ENCODE measurements at regions not wholly inside any gene's neighbourhood (a gene's known extent, or its start where the extent isn't known, plus 50 kb on each side); places are given as distances from the start of the nearest gene placed in this dataset.

GRCh38 chr7:32178677-32179366, 108.6 kb upstream of the PDE1C start:
- Mint-ChIP-seq H3K36me3 (ENCODE audit: low read depth) (no peaks in the 10 kb centered on the region), H3K4me1 (ENCODE audit: low read depth) (no peaks in the 10 kb centered on the region), H3K4me3 (no peak overlapping the region), H3K27me3 (ENCODE audit: low read depth) (no peaks in the 10 kb centered on the region), H3K27ac (no peak overlapping the region), H3K9me3 (no peaks in the 10 kb centered on the region)

DNA sequence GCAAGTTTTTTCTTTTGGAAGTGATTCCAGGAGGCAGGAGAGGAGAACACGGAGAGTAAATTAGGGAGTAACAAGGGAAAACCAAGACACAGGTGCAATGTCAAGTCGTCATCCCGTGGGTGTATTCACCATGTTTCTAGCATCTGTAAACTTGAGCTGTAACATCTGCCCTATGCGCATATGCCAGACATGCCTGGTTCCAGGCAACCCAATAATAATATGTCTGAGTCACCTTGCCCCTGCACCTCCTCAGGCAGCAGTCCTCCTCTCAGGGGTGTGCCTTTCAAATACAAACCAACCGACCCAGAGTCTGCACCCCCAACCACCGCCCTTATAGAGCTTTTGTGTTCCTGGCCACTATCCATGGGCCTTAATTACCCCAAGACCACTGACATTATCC, 107.0 kb upstream of the PDE1C start:
- H3K4me3 Mint-ChIP-seq, result no peak overlapping the region
- H3K27me3 Mint-ChIP-seq (ENCODE audit: low read depth), result no peaks in the 10 kb centered on the region
- peaks cover 3% of the 10 kb centered on the region for H3K9me3 Mint-ChIP-seq
- no peaks in the 10 kb centered on the region for H3K36me3 Mint-ChIP-seq (ENCODE audit: low read depth)
- no peak overlapping the region for H3K27ac Mint-ChIP-seq
- H3K4me1 Mint-ChIP-seq (ENCODE audit: low read depth), result no peaks in the 10 kb centered on the region

DNA sequence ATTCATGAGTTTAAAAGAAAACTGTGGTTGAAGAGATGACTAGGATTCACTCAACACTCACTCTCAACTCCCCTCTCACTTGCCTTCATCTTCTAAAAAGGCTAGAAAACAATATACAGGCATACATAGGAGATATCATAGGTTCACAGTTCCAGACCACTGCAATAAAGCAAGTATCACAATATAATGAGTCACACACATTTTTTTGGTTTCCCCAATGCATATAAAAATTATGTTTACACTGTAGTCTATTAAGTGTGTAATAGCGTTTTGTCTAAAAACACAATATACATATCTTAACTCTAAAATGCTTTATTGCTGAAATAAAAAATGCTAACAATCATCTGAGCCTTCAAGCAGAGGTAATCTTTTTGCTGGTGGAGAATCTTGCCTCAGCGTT, 104.9 kb upstream of the PDE1C start:
- no peaks in the 10 kb centered on the region for H3K4me1 Mint-ChIP-seq (ENCODE audit: low read depth)
- H3K27me3 Mint-ChIP-seq (ENCODE audit: low read depth), result no peaks in the 10 kb centered on the region
- H3K9me3 Mint-ChIP-seq, result peaks cover 3% of the 10 kb centered on the region
- no peaks in the 10 kb centered on the region for H3K36me3 Mint-ChIP-seq (ENCODE audit: low read depth)
- no peak overlapping the region for H3K27ac Mint-ChIP-seq
- no peak overlapping the region for H3K4me3 Mint-ChIP-seq

DNA sequence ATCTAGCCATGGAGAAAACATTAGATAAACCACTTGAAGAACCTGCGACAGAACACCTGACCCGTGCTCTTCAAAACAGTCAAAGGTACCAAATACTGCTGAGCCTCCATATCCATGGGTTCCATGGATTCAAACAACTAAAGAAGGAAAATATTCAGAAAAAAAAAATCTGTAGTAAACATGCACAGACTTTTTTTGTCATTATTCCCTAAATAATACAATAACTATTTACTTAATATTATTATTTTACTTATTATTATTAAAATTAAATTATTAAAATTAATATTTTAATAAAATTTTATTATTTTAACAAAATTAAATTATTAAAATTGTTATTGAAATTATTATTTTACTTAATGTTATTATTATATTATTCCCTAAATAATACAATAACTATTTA, 101.0 kb upstream of the PDE1C start:
- no peak overlapping the region for H3K4me3 Mint-ChIP-seq
- H3K4me1 Mint-ChIP-seq (ENCODE audit: low read depth), result no peaks in the 10 kb centered on the region
- H3K27ac Mint-ChIP-seq, result no peak overlapping the region
- H3K9me3 Mint-ChIP-seq, result peaks cover 3% of the 10 kb centered on the region
- H3K27me3 Mint-ChIP-seq (ENCODE audit: low read depth), result no peaks in the 10 kb centered on the region
- no peaks in the 10 kb centered on the region for H3K36me3 Mint-ChIP-seq (ENCODE audit: low read depth)

GRCh38 chr7:32170838-32171237, 100.6 kb upstream of the PDE1C start:
- Mint-ChIP-seq H3K9me3 (peaks cover 5% of the 10 kb centered on the region), H3K27ac (no peak overlapping the region), H3K4me3 (no peak overlapping the region), H3K36me3 (ENCODE audit: low read depth) (no peaks in the 10 kb centered on the region), H3K4me1 (ENCODE audit: low read depth) (no peaks in the 10 kb centered on the region), H3K27me3 (ENCODE audit: low read depth) (no peaks in the 10 kb centered on the region)

DNA sequence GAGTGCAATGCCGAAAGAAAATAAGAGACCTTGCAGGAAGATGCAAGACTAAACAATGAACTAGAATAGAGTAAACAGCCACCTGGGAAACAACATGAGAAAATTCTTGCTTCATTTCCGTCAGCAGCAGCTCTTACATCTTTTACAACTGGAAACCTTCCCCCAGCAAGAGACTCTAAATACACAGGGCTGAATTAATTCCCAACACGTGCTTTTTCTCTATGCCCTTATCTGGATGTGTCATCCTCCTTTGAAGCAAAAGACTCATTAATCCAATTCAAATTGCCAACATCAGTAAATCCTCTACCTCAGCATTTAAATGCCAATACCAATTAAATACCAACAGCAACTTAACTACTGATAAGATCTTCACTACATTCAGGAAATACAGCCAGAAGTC, 99.0 kb upstream of the PDE1C start:
- Mint-ChIP-seq H3K36me3 (ENCODE audit: low read depth) (no peaks in the 10 kb centered on the region), H3K4me1 (ENCODE audit: low read depth) (no peaks in the 10 kb centered on the region), H3K9me3 (peaks cover 7% of the 10 kb centered on the region), H3K4me3 (no peak overlapping the region), H3K27ac (no peak overlapping the region), H3K27me3 (ENCODE audit: low read depth) (no peaks in the 10 kb centered on the region)

DNA sequence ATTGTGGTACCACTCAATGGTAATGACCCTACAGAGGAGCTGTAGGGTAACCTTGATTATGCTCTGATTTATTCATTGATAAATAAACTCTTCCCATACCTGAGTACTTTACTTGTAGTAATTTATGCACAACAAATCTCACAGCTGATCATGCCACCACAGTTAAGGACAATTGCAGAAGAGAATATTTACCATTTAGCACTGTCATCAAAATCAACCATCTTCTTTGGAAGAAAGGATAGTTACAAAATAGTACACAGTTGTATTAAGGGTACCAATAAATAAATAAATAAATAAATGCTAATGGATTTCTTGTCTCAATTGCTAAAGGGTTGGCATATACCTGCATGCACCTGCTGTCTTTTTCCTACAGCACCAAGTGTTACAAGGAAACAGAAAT, 97.6 kb upstream of the PDE1C start:
- Mint-ChIP-seq H3K27me3 (ENCODE audit: low read depth) (no peaks in the 10 kb centered on the region), H3K36me3 (ENCODE audit: low read depth) (no peaks in the 10 kb centered on the region), H3K4me3 (no peak overlapping the region), H3K9me3 (peaks cover 4% of the 10 kb centered on the region), H3K27ac (no peak overlapping the region), H3K4me1 (ENCODE audit: low read depth) (no peaks in the 10 kb centered on the region)

DNA sequence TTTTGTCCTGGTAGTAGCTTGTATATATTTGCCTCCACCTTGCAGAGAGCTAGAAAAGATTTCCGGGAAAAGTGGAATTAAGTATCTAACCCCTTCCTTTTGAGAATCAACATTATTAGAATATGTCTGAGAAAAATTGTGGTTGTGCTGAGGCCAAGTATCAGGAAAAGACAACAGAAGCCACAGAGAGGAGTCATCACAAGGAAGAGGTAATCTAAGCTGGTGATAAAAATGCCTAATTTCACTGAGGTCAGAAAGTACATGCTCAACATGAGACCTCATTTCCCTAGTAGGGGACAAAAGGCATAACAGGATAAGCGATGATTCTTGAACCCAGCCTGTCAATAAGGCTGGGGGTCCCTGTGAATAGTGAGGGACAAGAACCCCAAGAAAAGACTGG, 97.0 kb upstream of the PDE1C start:
- no peak overlapping the region for H3K27ac Mint-ChIP-seq
- H3K4me1 Mint-ChIP-seq (ENCODE audit: low read depth), result no peaks in the 10 kb centered on the region
- peaks cover 3% of the 10 kb centered on the region for H3K9me3 Mint-ChIP-seq
- H3K4me3 Mint-ChIP-seq, result no peak overlapping the region
- no peaks in the 10 kb centered on the region for H3K36me3 Mint-ChIP-seq (ENCODE audit: low read depth)
- H3K27me3 Mint-ChIP-seq (ENCODE audit: low read depth), result no peaks in the 10 kb centered on the region

GRCh38 chr7:32164341-32164996, 94.3 kb upstream of the PDE1C start:
- Mint-ChIP-seq H3K9me3 (peaks cover 3% of the 10 kb centered on the region), H3K36me3 (ENCODE audit: low read depth) (no peaks in the 10 kb centered on the region), H3K27ac (no peak overlapping the region), H3K27me3 (ENCODE audit: low read depth) (no peaks in the 10 kb centered on the region), H3K4me1 (ENCODE audit: low read depth) (no peaks in the 10 kb centered on the region), H3K4me3 (no peak overlapping the region)

DNA sequence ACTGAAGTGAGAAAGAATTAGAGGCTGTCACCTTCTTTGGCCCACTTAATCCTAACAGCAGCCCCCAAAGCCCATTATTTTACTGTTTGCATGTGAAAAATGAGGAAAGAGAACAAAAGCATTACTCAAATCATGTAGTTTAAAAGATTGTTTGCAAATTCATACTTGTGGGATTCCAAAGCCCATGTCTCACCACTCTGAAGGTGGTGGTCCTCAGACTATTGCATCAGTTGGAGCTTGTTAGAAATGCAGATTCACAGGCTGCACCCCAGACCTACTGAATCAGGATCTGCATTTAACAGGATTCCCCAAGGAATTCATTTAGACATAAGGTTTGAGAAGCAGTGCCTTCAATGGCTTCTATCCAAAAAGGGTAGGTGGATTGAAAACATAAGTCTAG, 93.7 kb upstream of the PDE1C start:
- Mint-ChIP-seq H3K9me3 (peaks cover 3% of the 10 kb centered on the region), H3K36me3 (ENCODE audit: low read depth) (no peaks in the 10 kb centered on the region), H3K27ac (no peak overlapping the region), H3K27me3 (ENCODE audit: low read depth) (no peaks in the 10 kb centered on the region), H3K4me1 (ENCODE audit: low read depth) (no peaks in the 10 kb centered on the region), H3K4me3 (no peak overlapping the region)

DNA sequence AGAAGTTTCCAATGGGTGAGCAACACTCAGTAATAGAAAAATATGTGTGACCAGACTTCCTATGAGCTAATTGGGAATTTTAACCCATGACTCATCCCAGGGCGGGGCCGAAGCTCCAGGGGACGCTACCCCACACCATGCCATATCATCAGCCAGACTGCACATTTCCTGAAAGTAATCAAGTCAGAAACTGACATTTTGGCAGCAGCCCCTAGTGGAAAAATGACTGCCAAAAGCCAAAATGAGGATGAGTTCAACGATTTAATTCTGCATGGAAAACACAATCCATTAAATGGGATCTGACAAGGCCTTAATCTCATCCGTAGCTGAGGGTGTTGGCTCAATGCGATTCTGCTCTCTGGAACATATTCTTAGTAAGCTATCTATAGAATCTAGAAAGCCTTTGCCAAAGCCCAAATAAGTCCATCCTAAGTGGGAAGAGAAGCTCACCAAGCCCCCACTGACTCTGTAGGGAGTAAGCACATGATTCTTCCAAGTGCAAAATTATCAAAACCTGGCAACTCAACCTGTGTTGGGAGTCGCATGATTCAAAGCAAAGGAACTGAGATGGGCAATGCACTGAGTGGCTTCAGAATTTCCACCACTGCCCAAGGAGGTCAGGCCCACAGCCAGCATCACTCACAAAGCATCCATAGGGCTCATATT, 93.1 kb upstream of the PDE1C start:
- Mint-ChIP-seq H3K36me3 (ENCODE audit: low read depth) (no peaks in the 10 kb centered on the region), H3K4me3 (no peak overlapping the region), H3K4me1 (ENCODE audit: low read depth) (no peaks in the 10 kb centered on the region), H3K27ac (no peak overlapping the region), H3K27me3 (ENCODE audit: low read depth) (no peaks in the 10 kb centered on the region), H3K9me3 (peaks cover 3% of the 10 kb centered on the region)

GRCh38 chr7:32161708-32162107, 91.5 kb upstream of the PDE1C start:
- Mint-ChIP-seq H3K36me3 (ENCODE audit: low read depth) (no peaks in the 10 kb centered on the region), H3K4me3 (no peak overlapping the region), H3K4me1 (ENCODE audit: low read depth) (no peaks in the 10 kb centered on the region), H3K27ac (no peak overlapping the region), H3K27me3 (ENCODE audit: low read depth) (no peaks in the 10 kb centered on the region), H3K9me3 (peaks cover 3% of the 10 kb centered on the region)

GRCh38 chr7:32158751-32159745, 88.8 kb upstream of the PDE1C start:
- H3K9me3 Mint-ChIP-seq, result no peaks in the 10 kb centered on the region

GRCh38 chr7:32158076-32158475, 87.9 kb upstream of the PDE1C start:
- H3K4me3 Mint-ChIP-seq, result no peak overlapping the region
- H3K27me3 Mint-ChIP-seq (ENCODE audit: low read depth), result no peaks in the 10 kb centered on the region
- no peaks in the 10 kb centered on the region for H3K4me1 Mint-ChIP-seq (ENCODE audit: low read depth)
- no peaks in the 10 kb centered on the region for H3K36me3 Mint-ChIP-seq (ENCODE audit: low read depth)
- no peaks in the 10 kb centered on the region for H3K9me3 Mint-ChIP-seq
- H3K27ac Mint-ChIP-seq, result no peak overlapping the region

More at GRCh38 chr7:32158751-32159745, 88.8 kb upstream of the PDE1C start:
- no peaks in the 10 kb centered on the region for H3K27me3 Mint-ChIP-seq (ENCODE audit: low read depth)
- no peak overlapping the region for H3K4me3 Mint-ChIP-seq
- no peaks in the 10 kb centered on the region for H3K36me3 Mint-ChIP-seq (ENCODE audit: low read depth)
- H3K4me1 Mint-ChIP-seq (ENCODE audit: low read depth), result no peaks in the 10 kb centered on the region
- H3K27ac Mint-ChIP-seq, result no peak overlapping the region
